AG04449 (cell line): ENCODE measurements at regions not wholly inside any gene's neighbourhood (a gene's known extent, or its start where the extent isn't known, plus 50 kb on each side); places are given as distances from the start of the nearest gene placed in this dataset.
"Not testable (repeated sequence)": the region's sequence is repeated elsewhere in the genome, so short reads cannot be mapped to it uniquely, and the experiment has no call there.

Experiments
- CTCF ChIA-PET: fragments of 350-600 bp; formaldehyde crosslinking; extraction: SDS; loops from one replicate; lab custom pipeline; 2021; ENCODE audit warnings: antibody characterized with exemption; lab: Yijun Ruan, JAX
- POLR2A ChIA-PET: fragments of 400-600, 350-600 bp; formaldehyde crosslinking; extraction: SDS; loops from one replicate; lab custom pipeline; 2020; ENCODE audit warnings: antibody characterized with exemption, inconsistent platforms; lab: Yijun Ruan, JAX
- DNase-seq: peaks from one replicate; pipeline ENCODE4 v3.0.0-alpha.2; 2010; ENCODE audit warnings: low read depth, low spot score
- H3K4me3 ChIP-seq: 2 replicates; pipeline ENCODE4 v1.5.1; 2011; ENCODE audit warnings: low read depth, mild to moderate bottlenecking, control low read depth, low read length
- TF ChIP-seq, protein P1 (sequence below): IDR thresholded peaks from one replicate; pipeline ENCODE4 v1.5.1; 2011; ENCODE audit warnings: mild to moderate bottlenecking, moderate library complexity, low read length, control low read depth, inconsistent platforms; ENCODE audit not compliant: insufficient read depth; ENCODE audit errors: missing control alignments

DNA sequence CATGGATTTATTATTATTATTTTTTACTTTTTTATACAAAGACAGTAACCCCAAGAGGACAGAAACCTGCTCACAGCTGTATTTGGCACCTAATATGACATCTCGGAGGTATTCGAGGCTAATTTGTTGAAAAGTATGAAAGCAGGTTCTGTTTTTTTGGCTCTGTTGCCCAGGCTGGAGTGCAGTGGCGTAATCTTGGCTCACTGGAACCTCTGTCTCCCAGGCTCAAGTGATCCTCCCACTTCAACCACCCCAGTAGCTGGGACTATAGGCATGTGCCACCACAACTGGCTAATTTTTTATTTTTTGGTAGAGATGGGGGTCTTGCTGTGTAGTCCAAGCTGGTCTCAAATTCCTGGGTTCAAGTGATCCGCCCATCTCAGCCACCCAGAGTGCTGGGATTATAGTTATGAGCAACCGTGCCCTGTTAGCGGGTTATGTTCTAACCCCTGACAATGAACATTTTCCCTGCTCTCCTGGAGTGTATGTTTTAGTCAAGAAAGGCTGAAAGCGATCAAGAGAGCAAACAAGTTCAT is 53.7 kb upstream of the ZNF217 start:
- POLR2A ChIA-PET = no interaction called here
- TF ChIP-seq, protein P1, sequence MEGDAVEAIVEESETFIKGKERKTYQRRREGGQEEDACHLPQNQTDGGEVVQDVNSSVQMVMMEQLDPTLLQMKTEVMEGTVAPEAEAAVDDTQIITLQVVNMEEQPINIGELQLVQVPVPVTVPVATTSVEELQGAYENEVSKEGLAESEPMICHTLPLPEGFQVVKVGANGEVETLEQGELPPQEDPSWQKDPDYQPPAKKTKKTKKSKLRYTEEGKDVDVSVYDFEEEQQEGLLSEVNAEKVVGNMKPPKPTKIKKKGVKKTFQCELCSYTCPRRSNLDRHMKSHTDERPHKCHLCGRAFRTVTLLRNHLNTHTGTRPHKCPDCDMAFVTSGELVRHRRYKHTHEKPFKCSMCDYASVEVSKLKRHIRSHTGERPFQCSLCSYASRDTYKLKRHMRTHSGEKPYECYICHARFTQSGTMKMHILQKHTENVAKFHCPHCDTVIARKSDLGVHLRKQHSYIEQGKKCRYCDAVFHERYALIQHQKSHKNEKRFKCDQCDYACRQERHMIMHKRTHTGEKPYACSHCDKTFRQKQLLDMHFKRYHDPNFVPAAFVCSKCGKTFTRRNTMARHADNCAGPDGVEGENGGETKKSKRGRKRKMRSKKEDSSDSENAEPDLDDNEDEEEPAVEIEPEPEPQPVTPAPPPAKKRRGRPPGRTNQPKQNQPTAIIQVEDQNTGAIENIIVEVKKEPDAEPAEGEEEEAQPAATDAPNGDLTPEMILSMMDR = no peak
- CTCF ChIA-PET = no interaction called here
- H3K4me3 ChIP-seq = no peak overlapping the region
- DNase-seq = no peak

DNA sequence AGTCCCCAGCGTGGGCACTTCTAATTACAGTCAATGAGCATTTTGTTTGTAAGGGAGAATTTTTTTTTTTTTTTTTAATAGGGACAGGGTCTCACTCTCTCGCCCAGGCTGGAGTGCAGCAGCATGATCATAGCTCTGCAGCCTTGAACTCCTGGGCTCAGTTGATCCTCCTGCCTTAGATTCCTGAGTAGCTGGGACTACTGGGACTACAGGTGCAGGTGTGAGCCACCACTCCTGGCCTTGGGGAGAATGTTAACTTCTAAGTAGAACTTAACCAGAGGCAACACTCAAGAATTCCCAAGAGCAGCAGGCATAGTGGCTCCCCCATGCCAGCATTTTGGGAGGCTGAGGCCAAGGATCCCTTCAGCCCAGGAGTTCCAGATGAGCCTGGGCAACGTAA is 52.9 kb upstream of the ZNF217 start:
- CTCF ChIA-PET = interaction anchor here (1.1 kb wide), 1 partner anchor 10 kb away, joined by 3 read pairs; no protein-coding TSS in a partner anchor
- POLR2A ChIA-PET = no interaction called here

DNA sequence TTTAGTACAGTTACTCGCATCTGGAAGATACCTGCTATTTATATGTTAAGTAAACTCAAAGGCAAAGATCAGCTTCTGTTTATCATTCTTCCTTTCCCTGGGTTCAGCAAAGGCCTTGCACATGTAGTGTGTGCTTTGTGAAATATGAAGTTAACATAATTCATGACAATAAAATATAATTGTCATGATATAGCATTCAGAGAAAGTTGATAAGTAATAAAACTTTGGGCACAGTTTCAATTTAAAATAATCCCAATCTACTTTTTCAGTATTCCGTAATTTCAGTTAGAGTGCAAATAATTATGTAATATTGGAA is 51.9 kb upstream of the ZNF217 start:
- TF ChIP-seq, protein P1 = no peak
- CTCF ChIA-PET = interaction anchor here (0.6 kb wide), 1 partner anchor 8 kb away, joined by 3 read pairs; no protein-coding TSS in a partner anchor
- H3K4me3 ChIP-seq = no peak overlapping the region
- POLR2A ChIA-PET = no interaction called here
- DNase-seq = no peak

More for the DNA sequence above, 52.9 kb upstream of the ZNF217 start:
- TF ChIP-seq, protein P1 = no peak
- DNase-seq = no peak
- no peak overlapping the region for H3K4me3 ChIP-seq

DNA sequence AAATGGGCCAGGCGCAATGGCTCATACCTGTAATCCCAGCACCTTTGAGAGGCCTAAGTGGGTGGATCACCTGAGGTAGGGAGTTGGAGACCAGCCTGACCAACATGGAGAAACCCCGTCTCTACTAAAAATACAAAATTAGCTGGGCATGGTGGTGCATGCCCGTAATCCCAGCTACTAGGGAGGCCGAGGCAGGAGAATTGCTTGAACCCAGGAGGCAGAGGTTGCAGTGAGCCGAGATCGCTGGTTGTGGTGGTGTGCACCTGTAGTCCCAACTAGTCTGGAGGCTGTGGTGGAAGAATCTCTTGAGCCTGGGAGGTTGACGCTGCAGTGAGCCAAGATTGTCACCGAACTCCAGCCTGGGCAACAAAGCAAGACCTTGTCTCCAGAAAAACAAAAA is 50.5 kb upstream of the ZNF217 start:
- POLR2A ChIA-PET, H3K4me3 ChIP-seq, CTCF ChIA-PET, DNase-seq: not testable (repeated sequence)
